Neural cell (in vitro differentiated cells): ENCODE measurements at regions not wholly inside any gene's neighbourhood (a gene's known extent, or its start where the extent isn't known, plus 50 kb on each side); places are given as distances from the start of the nearest gene placed in this dataset.

Experiments used
- H2AFZ ChIP-seq: fragments of 200-600, 300-800 bp; sonication (generic), shearing (Covaris generic); 2 replicates; pipeline ENCODE4 v1.6.0; 2014; ENCODE audit warnings: low read depth, mild to moderate bottlenecking, antibody characterized with exemption, low read length, moderate library complexity
- H3F3A ChIP-seq: fragments of 200-600 bp; shearing (Covaris generic); 2 replicates; pipeline ENCODE4 v1.6.1; 2016; ENCODE audit warnings: mild to moderate bottlenecking, moderate library complexity, mixed read lengths, antibody characterized with exemption, low read length; ENCODE audit not compliant: insufficient read depth, poor library complexity, severe bottlenecking
- H3K27ac ChIP-seq: fragments of 200-600, 300-800 bp; sonication (generic), shearing (Covaris generic); 2 replicates; pipeline ENCODE4 v1.5.1; 2014; ENCODE audit warnings: mild to moderate bottlenecking, low read length, moderate library complexity
- H3K27me3 ChIP-seq: fragments of 300-800, 200-600 bp; sonication (generic), shearing (Covaris generic); 2 replicates; pipeline ENCODE4 v1.6.0; 2014; ENCODE audit warnings: mild to moderate bottlenecking, low read depth, low read length, moderate library complexity; ENCODE audit not compliant: insufficient read depth
- H3K36me3 ChIP-seq: fragments of 300-800, 200-600 bp; sonication (generic), shearing (Covaris generic); 2 replicates; pipeline ENCODE4 v1.5.1; 2014; ENCODE audit warnings: mild to moderate bottlenecking, antibody characterized with exemption, low read length, moderate library complexity; ENCODE audit not compliant: insufficient read depth
- H3K4me2 ChIP-seq: fragments of 300-800, 200-600 bp; sonication (generic), shearing (Covaris generic); 2 replicates; pipeline ENCODE4 v1.6.0; 2014; ENCODE audit warnings: mild to moderate bottlenecking, low read length
- H3K4me3 ChIP-seq: fragments of 300-800, 200-600 bp; sonication (generic), shearing (Covaris generic); 2 replicates; pipeline ENCODE4 v1.5.1; 2014; ENCODE audit warnings: mild to moderate bottlenecking, low read length, moderate library complexity
- H3K79me2 ChIP-seq: fragments of 200-600 bp; shearing (Covaris generic); replicated peaks from 2 replicates; pipeline ENCODE4 v1.6.0; 2014; ENCODE audit warnings: mild to moderate bottlenecking, low read length, moderate library complexity; ENCODE audit not compliant: insufficient read depth
- H3K9ac ChIP-seq: fragments of 300-800, 200-600 bp; sonication (generic), shearing (Covaris generic); 2 replicates; pipeline ENCODE4 v1.6.1; 2016; ENCODE audit warnings: mild to moderate bottlenecking, low read length, mixed read lengths
- H3K9me2 ChIP-seq: fragments of 200-600 bp; shearing (Covaris generic); 2 replicates; pipeline ENCODE4 v1.6.1; 2016; ENCODE audit warnings: mild to moderate bottlenecking, low read length, mixed read lengths; ENCODE audit not compliant: insufficient read depth
- H3K9me3 ChIP-seq: fragments of 200-600, 300-800 bp; sonication (generic), shearing (Covaris generic); 2 replicates; pipeline ENCODE4 v1.6.1; 2016; ENCODE audit warnings: mild to moderate bottlenecking, mixed run types, low read length, moderate library complexity, mixed read lengths
- H4K20me1 ChIP-seq: fragments of 200-600 bp; shearing (Covaris generic); 2 replicates; pipeline ENCODE4 v1.6.1; 2016; ENCODE audit warnings: mild to moderate bottlenecking, mixed run types; ENCODE audit not compliant: insufficient read depth
- EP300 ChIP-seq: fragments of 450-650 bp; conservative IDR thresholded peaks from 2 replicates; pipeline ENCODE4 v1.6.1; 2014; ENCODE audit warnings: antibody characterized with exemption, mild to moderate bottlenecking, moderate library complexity; ENCODE audit not compliant: poor library complexity, severe bottlenecking
- EZH2 ChIP-seq: fragments of 200-600, 300-800 bp; shearing (Covaris generic), sonication (generic); IDR thresholded peaks from 2 replicates; pipeline ENCODE4 v1.6.1; 2014; ENCODE audit warnings: antibody characterized with exemption, low read length, borderline replicate concordance, mild to moderate bottlenecking; ENCODE audit not compliant: insufficient read depth, poor library complexity, severe bottlenecking
- MXI1 ChIP-seq: fragments of 450-650 bp; conservative IDR thresholded peaks from 2 replicates; pipeline ENCODE4 v1.6.1; 2014; ENCODE audit warnings: antibody characterized with exemption, mild to moderate bottlenecking; ENCODE audit not compliant: poor library complexity, severe bottlenecking
- POLR2AphosphoS5 ChIP-seq: IDR thresholded peaks from 2 replicates; pipeline ENCODE4 v1.6.1; 2012
- RAD21 ChIP-seq: fragments of 450-650 bp; conservative IDR thresholded peaks from 2 replicates; pipeline ENCODE4 v1.6.1; 2014; ENCODE audit warnings: antibody characterized with exemption, mild to moderate bottlenecking, moderate library complexity
- SMC3 ChIP-seq: fragments of 450-650 bp; conservative IDR thresholded peaks from 2 replicates; pipeline ENCODE4 v1.6.1; 2014; ENCODE audit warnings: antibody characterized with exemption, mild to moderate bottlenecking, moderate library complexity; ENCODE audit not compliant: poor library complexity
- TAF1 ChIP-seq: IDR thresholded peaks from 2 replicates; pipeline ENCODE4 v1.6.1; 2012; ENCODE audit warnings: low read depth
- TF ChIP-seq, protein P1 (sequence below): IDR thresholded peaks from 2 replicates; pipeline ENCODE4 v1.6.1; 2012; ENCODE audit warnings: borderline replicate concordance
- TF ChIP-seq, protein P2 (sequence below): fragments of 450-650 bp; IDR thresholded peaks from 2 replicates; pipeline ENCODE4 v1.5.1; 2014; ENCODE audit warnings: antibody characterized with exemption, mild to moderate bottlenecking, moderate library complexity; ENCODE audit not compliant: poor library complexity, severe bottlenecking

DNA sequence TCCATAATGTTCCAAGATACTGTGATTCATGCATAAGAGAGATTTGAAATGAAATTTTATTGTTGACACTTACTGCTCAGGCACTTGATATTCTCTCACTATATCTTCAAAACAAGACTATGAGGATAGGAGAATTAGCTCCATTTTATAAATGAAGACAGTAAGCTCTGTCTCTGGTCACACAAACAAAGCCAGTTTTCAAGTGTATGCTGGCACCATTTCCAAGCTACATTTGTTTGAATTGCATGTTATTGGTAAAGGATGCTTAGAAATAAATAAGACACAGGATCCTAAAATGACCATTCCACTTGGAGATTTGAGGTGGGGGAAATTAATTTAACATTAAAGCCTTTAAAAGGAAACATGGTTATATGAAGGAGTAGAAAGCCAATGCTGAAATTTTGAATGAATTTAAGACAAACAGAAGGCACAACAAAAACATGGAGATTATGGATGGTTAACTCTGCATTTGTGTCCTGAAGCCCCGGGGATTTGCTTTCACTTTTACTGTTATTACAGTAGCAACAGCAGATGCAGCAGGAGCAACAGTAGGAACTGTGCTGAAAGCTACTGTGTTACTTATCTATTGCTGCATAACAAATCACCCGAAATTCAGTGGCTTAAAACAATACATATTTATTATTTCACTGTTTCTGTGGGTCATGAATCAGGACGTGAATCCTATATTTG lies 79.7 kb upstream of the ASTN2 start:
- no peaks in the 10 kb centered on the region for H3K27me3 ChIP-seq
- H3K79me2 ChIP-seq = no peaks in the 10 kb centered on the region
- no peak overlapping the region for H3K4me2 ChIP-seq
- no peaks in the 10 kb centered on the region for H3K36me3 ChIP-seq
- no peak overlapping the region for H2AFZ ChIP-seq
- no peaks in the 10 kb centered on the region for H4K20me1 ChIP-seq
- H3K9me3 ChIP-seq = no peaks in the 10 kb centered on the region
- no peaks in the 10 kb centered on the region for H3F3A ChIP-seq
- H3K9ac ChIP-seq = no peak overlapping the region
- H3K9me2 ChIP-seq = no peaks in the 10 kb centered on the region
- no peak overlapping the region for H3K27ac ChIP-seq
- TF ChIP-seq, protein P1, sequence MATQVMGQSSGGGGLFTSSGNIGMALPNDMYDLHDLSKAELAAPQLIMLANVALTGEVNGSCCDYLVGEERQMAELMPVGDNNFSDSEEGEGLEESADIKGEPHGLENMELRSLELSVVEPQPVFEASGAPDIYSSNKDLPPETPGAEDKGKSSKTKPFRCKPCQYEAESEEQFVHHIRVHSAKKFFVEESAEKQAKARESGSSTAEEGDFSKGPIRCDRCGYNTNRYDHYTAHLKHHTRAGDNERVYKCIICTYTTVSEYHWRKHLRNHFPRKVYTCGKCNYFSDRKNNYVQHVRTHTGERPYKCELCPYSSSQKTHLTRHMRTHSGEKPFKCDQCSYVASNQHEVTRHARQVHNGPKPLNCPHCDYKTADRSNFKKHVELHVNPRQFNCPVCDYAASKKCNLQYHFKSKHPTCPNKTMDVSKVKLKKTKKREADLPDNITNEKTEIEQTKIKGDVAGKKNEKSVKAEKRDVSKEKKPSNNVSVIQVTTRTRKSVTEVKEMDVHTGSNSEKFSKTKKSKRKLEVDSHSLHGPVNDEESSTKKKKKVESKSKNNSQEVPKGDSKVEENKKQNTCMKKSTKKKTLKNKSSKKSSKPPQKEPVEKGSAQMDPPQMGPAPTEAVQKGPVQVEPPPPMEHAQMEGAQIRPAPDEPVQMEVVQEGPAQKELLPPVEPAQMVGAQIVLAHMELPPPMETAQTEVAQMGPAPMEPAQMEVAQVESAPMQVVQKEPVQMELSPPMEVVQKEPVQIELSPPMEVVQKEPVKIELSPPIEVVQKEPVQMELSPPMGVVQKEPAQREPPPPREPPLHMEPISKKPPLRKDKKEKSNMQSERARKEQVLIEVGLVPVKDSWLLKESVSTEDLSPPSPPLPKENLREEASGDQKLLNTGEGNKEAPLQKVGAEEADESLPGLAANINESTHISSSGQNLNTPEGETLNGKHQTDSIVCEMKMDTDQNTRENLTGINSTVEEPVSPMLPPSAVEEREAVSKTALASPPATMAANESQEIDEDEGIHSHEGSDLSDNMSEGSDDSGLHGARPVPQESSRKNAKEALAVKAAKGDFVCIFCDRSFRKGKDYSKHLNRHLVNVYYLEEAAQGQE = no peak
- TF ChIP-seq SMC3 (no peak), RAD21 (no peak), EP300 (no peak), TAF1 (no peak), MXI1 (no peak), POLR2AphosphoS5 (no peak), EZH2 (no peak)
- TF ChIP-seq, protein P2, sequence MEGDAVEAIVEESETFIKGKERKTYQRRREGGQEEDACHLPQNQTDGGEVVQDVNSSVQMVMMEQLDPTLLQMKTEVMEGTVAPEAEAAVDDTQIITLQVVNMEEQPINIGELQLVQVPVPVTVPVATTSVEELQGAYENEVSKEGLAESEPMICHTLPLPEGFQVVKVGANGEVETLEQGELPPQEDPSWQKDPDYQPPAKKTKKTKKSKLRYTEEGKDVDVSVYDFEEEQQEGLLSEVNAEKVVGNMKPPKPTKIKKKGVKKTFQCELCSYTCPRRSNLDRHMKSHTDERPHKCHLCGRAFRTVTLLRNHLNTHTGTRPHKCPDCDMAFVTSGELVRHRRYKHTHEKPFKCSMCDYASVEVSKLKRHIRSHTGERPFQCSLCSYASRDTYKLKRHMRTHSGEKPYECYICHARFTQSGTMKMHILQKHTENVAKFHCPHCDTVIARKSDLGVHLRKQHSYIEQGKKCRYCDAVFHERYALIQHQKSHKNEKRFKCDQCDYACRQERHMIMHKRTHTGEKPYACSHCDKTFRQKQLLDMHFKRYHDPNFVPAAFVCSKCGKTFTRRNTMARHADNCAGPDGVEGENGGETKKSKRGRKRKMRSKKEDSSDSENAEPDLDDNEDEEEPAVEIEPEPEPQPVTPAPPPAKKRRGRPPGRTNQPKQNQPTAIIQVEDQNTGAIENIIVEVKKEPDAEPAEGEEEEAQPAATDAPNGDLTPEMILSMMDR = no peak
- H3K4me3 ChIP-seq = no peak overlapping the region

DNA sequence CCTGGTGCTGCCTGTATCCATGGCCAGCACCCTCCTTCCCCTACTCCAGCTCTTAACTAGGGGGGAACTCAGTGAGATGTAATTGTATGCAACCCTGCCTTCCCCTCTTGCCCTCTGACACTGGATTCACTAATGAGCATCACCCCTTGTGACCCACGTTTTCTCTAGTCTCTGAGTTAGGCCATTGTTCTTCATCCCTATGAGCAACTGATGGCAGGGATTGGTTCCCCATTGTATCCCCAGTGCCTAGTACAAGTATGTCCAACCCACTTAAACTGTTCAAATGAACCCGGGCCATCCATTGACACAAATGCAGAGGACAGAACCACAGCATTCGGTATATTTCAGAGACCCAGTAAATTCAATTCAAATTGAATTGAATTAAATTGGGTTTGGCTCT lies 77.6 kb upstream of the ASTN2 start:
- H3K4me2 ChIP-seq = no peak overlapping the region
- H3K9me3 ChIP-seq = no peaks in the 10 kb centered on the region
- no peaks in the 10 kb centered on the region for H3K36me3 ChIP-seq
- no peak overlapping the region for H3K4me3 ChIP-seq
- no peaks in the 10 kb centered on the region for H3K27me3 ChIP-seq
- H3K9me2 ChIP-seq = no peaks in the 10 kb centered on the region
- no peaks in the 10 kb centered on the region for H4K20me1 ChIP-seq
- TF ChIP-seq, protein P2 = no peak
- TF ChIP-seq RAD21 (no peak), MXI1 (no peak), EP300 (no peak), SMC3 (no peak), TAF1 (no peak), POLR2AphosphoS5 (no peak), EZH2 (no peak)
- TF ChIP-seq, protein P1 = no peak
- H3K9ac ChIP-seq = no peak overlapping the region
- H3F3A ChIP-seq = no peaks in the 10 kb centered on the region
- no peak overlapping the region for H2AFZ ChIP-seq
- no peak overlapping the region for H3K27ac ChIP-seq
- H3K79me2 ChIP-seq = no peaks in the 10 kb centered on the region
